K562 (cell line): ENCODE measurements at regions not wholly inside any gene's neighbourhood (a gene's known extent, or its start where the extent isn't known, plus 50 kb on each side); places are given as distances from the start of the nearest gene placed in this dataset.

ENCODE experiments used
- CREB1 ChIP-seq, 2 experiments: sonication (generic) in 1 of 2; formaldehyde crosslinking in 1 of 2; IDR thresholded peaks; 2 replicates each; pipeline versions ENCODE4 v1.6.1 to v1.8.0; 2012 to 2022; ENCODE audit warnings: inconsistent platforms in 1 of 2, mild to moderate bottlenecking in 1 of 2, missing genetic modification reagents in 1 of 2, moderate library complexity in 1 of 2
- DEAF1 ChIP-seq: fragments of 450-650 bp; formaldehyde crosslinking; IDR thresholded peaks from 2 replicates; pipeline ENCODE4 v1.4.0; 2020; ENCODE audit warnings: mild to moderate bottlenecking, moderate library complexity
- RBM14 ChIP-seq: fragments of 200-400 bp; formaldehyde crosslinking; IDR thresholded peaks from 2 replicates; pipeline ENCODE4 v1.6.1; 2018; ENCODE audit warnings: low read depth, mild to moderate bottlenecking, low read length, moderate library complexity, borderline replicate concordance; ENCODE audit not compliant: insufficient read depth
- STAT5B ChIP-seq: fragments of 250-450 bp; sonication (Bioruptor Pico); IDR thresholded peaks from 2 replicates; pipeline ENCODE4 v1.8.0; 2021; ENCODE audit warnings: mild to moderate bottlenecking, inconsistent platforms
- ZFX ChIP-seq: sonication (generic); formaldehyde crosslinking; IDR thresholded peaks from 2 replicates; pipeline ENCODE4 v1.8.0; 2022; ENCODE audit warnings: mild to moderate bottlenecking, missing genetic modification reagents, moderate library complexity
- ZNF77 ChIP-seq: fragments of 250-450 bp; sonication (Bioruptor Pico); IDR thresholded peaks from 2 replicates; pipeline ENCODE4 v1.5.0; 2020
- TF ChIP-seq, protein P1 (sequence below): fragments of 250-450 bp; sonication (Bioruptor Pico); IDR thresholded peaks from 2 replicates; pipeline ENCODE4 v1.4.0; 2020

- TF ChIP-seq ZFX (CRISPR knock-in tag) (no peak), CREB1 (IDR thresholded peaks at IDR 0.05) (no peak), CREB1 (CRISPR knock-in tag; IDR thresholded peaks at IDR 0.05) (no peak), STAT5B (CRISPR knock-in tag) (no peak), DEAF1 (no peak), RBM14 (no peak), ZNF77 (CRISPR knock-in tag) (no peak)
- TF ChIP-seq, protein P1, sequence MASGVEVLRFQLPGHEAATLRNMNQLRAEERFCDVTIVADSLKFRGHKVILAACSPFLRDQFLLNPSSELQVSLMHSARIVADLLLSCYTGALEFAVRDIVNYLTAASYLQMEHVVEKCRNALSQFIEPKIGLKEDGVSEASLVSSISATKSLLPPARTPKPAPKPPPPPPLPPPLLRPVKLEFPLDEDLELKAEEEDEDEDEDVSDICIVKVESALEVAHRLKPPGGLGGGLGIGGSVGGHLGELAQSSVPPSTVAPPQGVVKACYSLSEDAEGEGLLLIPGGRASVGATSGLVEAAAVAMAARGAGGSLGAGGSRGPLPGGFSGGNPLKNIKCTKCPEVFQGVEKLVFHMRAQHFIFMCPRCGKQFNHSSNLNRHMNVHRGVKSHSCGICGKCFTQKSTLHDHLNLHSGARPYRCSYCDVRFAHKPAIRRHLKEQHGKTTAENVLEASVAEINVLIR (CRISPR knock-in tag) = no peak
These were observed 69.2 kb upstream of the PRNP start (continued) for GRCh38 chr20:4617019-4617418.
